ENCODE measurements at regions not wholly inside any gene's neighbourhood (a gene's known extent, or its start where the extent isn't known, plus 50 kb on each side); places are given as distances from the start of the nearest gene placed in this dataset.
"Not testable (repeated sequence)": the region's sequence is repeated elsewhere in the genome, so short reads cannot be mapped to it uniquely, and the experiment has no call there.

- intact Hi-C loops (cut with DNase I) = no loop called here
- TF ChIP-seq CTCF (IDR thresholded peaks at IDR 0.05) (no peak), POLR2A (IDR thresholded peaks at IDR 0.05; ENCODE audit: low read depth) (no peak), EP300 (IDR thresholded peaks at IDR 0.05) (no peak), POLR2AphosphoS5 (IDR thresholded peaks at IDR 0.05) (no peak)
- Histone ChIP-seq H3K9me3 (peaks cover 0 to 3% (median 0%) of the 10 kb centered on the region in 4 donors), H3K4me3 (no peak overlapping the region), H3K4me1 (no peaks in the 10 kb centered on the region), H3K27me3 (no peaks in the 10 kb centered on the region), H3K36me3 (no peaks in the 10 kb centered on the region), H3K27ac (replicated peaks in 1 of 4) (no peak overlapping the region)
- no peak for DNase-seq (ENCODE audit: extremely low spot score)
- 51% methylated on average over 3 of the region's 3 CpGs for WGBS
These were observed 920.5 kb downstream of the TLE4 start for GRCh38 chr9:80492221-80492620.

- peaks cover 0 to 3% (median 0%) of the 10 kb centered on the region in 4 donors for H3K9me3 ChIP-seq
- H3K4me1 ChIP-seq = no peaks in the 10 kb centered on the region
- intact Hi-C loops (cut with DNase I) = no loop called here
- no peak overlapping the region for H3K27ac ChIP-seq (replicated peaks in 1 of 4)
- no peak for TF ChIP-seq POLR2AphosphoS5 (IDR thresholded peaks at IDR 0.05)
- H3K4me3 ChIP-seq = no peak overlapping the region
- WGBS = 91% methylated on average over 4 of the region's 4 CpGs
- DNase-seq (ENCODE audit: extremely low spot score) = no peak
- no peaks in the 10 kb centered on the region for H3K36me3 ChIP-seq
- no peaks in the 10 kb centered on the region for H3K27me3 ChIP-seq
These were observed 919.4 kb downstream of the TLE4 start for GRCh38 chr9:80491086-80491696.

GRCh38 chr9:80489329-80489728 lies 917.6 kb downstream of the TLE4 start:
- no peaks in the 10 kb centered on the region for H3K9me3 ChIP-seq
- TF ChIP-seq POLR2A (IDR thresholded peaks at IDR 0.05; ENCODE audit: low read depth) (no peak), CTCF (IDR thresholded peaks at IDR 0.05) (no peak), POLR2AphosphoS5 (IDR thresholded peaks at IDR 0.05) (no peak), EP300 (IDR thresholded peaks at IDR 0.05) (no peak)
- H3K27me3 ChIP-seq = no peaks in the 10 kb centered on the region
- H3K27ac ChIP-seq (replicated peaks in 1 of 4) = no peak overlapping the region
- intact Hi-C loops (cut with DNase I) = no loop called here
- no peak for DNase-seq (ENCODE audit: extremely low spot score)
- H3K4me1 ChIP-seq = no peaks in the 10 kb centered on the region
- H3K36me3 ChIP-seq = no peaks in the 10 kb centered on the region
- no peak overlapping the region for H3K4me3 ChIP-seq
- 93% methylated on average over 4 of the region's 4 CpGs for WGBS

GRCh38 chr9:80485420-80486250 lies 913.9 kb downstream of the TLE4 start:
- Histone ChIP-seq H3K27ac (replicated peaks in 1 of 4) (no peak overlapping the region), H3K4me3 (no peak overlapping the region), H3K9me3 (peaks cover 0 to 24% (median 19%) of the 10 kb centered on the region in 4 donors), H3K4me1 (no peaks in the 10 kb centered on the region), H3K36me3 (no peaks in the 10 kb centered on the region), H3K27me3 (no peaks in the 10 kb centered on the region)
- intact Hi-C loops (cut with DNase I) = no loop called here
- no peak for DNase-seq (ENCODE audit: extremely low spot score)
- TF ChIP-seq POLR2AphosphoS5 (IDR thresholded peaks at IDR 0.05) = no peak
- no peak for TF ChIP-seq POLR2A (IDR thresholded peaks at IDR 0.05; ENCODE audit: low read depth)
- no peak for TF ChIP-seq CTCF (IDR thresholded peaks at IDR 0.05)
- no peak for TF ChIP-seq EP300 (IDR thresholded peaks at IDR 0.05)
- WGBS = 97% methylated on average over 3 of the region's 3 CpGs

GRCh38 chr9:80482251-80482650 lies 910.5 kb downstream of the TLE4 start:
- H3K4me1 ChIP-seq; H3K4me3 ChIP-seq; DNase-seq (ENCODE audit: extremely low spot score); H3K27me3 ChIP-seq; intact Hi-C loops (cut with DNase I); H3K36me3 ChIP-seq; H3K27ac ChIP-seq (replicated peaks in 1 of 4): not testable (repeated sequence)
- WGBS = 50% methylated on average over 1 of the region's 1 CpG
- H3K9me3 ChIP-seq = peaks cover 0 to 24% (median 20%) of the 10 kb centered on the region in 4 donors
